Calu3 (cell line): ENCODE measurements at regions not wholly inside any gene's neighbourhood (a gene's known extent, or its start where the extent isn't known, plus 50 kb on each side); places are given as distances from the start of the nearest gene placed in this dataset.

Source experiments
- BruUV-seq: library from RNA; stranded (reverse); fragments of 400-500 nt; replicated peaks from 2 replicates; lab custom pipeline; 2021; lab: Mats Ljungman, UMichigan
- CTCF ChIA-PET: fragments of 300-600 bp; sonication (Branson Sonifier 250); formaldehyde crosslinking; loops from one replicate; lab custom pipeline; 2022; ENCODE audit warnings: antibody characterized with exemption; lab: Charles Lee
- DNase-seq: peaks from one replicate; pipeline ENCODE4 v3.0.0; 2022
- H3K27ac Mint-ChIP-seq: one replicate; pipeline ENCODE4 v1.8.0; 2022; ENCODE audit warnings: mixed read lengths; ENCODE audit not compliant: unreplicated experiment
- H3K27me3 Mint-ChIP-seq: one replicate; pipeline ENCODE4 v1.8.0; 2022; ENCODE audit warnings: mixed read lengths; ENCODE audit not compliant: unreplicated experiment
- H3K36me3 Mint-ChIP-seq: one replicate; pipeline ENCODE4 v1.8.0; 2022; ENCODE audit warnings: mild to moderate bottlenecking, moderate library complexity, mixed read lengths; ENCODE audit not compliant: insufficient read depth, unreplicated experiment
- H3K4me1 Mint-ChIP-seq: one replicate; pipeline ENCODE4 v1.8.0; 2022; ENCODE audit warnings: mild to moderate bottlenecking, low read depth, mixed read lengths; ENCODE audit not compliant: unreplicated experiment
- H3K4me3 Mint-ChIP-seq: one replicate; pipeline ENCODE4 v1.8.0; 2022; ENCODE audit warnings: mild to moderate bottlenecking, low read depth, moderate library complexity, mixed read lengths; ENCODE audit not compliant: unreplicated experiment
- H3K9me3 Mint-ChIP-seq: one replicate; pipeline ENCODE4 v1.8.0; 2022; ENCODE audit warnings: low read depth, mixed read lengths; ENCODE audit not compliant: unreplicated experiment
- CTCF ChIP-seq: fragments of 200-600 bp; IDR thresholded peaks from one replicate; pipeline ENCODE4 v1.8.0; 2022; ENCODE audit warnings: antibody characterized with exemption; ENCODE audit not compliant: unreplicated experiment
- intact Hi-C: fragments of 100-400 bp; cut with micrococcal nuclease; formaldehyde crosslinking; loops from one replicate; pipeline ENCODE4 v1.10.0; 2022; ENCODE audit not compliant: unreplicated experiment

DNA sequence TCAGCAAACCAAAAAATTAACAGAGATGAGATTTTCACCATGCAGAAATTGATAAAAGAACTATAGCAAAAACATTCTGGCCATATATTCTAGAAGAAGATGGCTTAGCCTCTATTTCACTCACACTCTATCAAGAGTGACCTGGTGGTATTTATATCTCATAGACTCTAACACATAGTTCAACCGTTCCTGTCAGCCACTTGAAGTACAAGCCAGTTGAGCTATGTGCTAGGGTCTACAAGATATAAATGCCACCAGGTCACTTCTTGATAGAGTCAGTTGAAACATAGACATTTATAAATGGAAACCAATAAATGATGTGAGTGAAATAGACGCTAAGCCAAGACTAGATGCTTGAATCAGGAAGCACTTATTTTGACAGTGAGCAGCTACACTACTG lies 836.7 kb upstream of the EPHA5 start:
- DNase-seq, result no peak
- H3K9me3 Mint-ChIP-seq, result peaks cover 3% of the 10 kb centered on the region
- H3K27ac Mint-ChIP-seq, result no peak overlapping the region
- H3K36me3 Mint-ChIP-seq, result no peaks in the 10 kb centered on the region
- H3K4me3 Mint-ChIP-seq, result no peak overlapping the region
- CTCF ChIA-PET, result no interaction called here
- no peaks in the 10 kb centered on the region for H3K27me3 Mint-ChIP-seq
- no peak for TF ChIP-seq CTCF
- H3K4me1 Mint-ChIP-seq, result no peaks in the 10 kb centered on the region
- no TSS peak for BruUV-seq
- intact Hi-C loops, result no loop called here

- CTCF ChIA-PET, result no interaction called here
- H3K27ac Mint-ChIP-seq, result no peak overlapping the region
- H3K4me1 Mint-ChIP-seq, result no peaks in the 10 kb centered on the region
- no peak overlapping the region for H3K4me3 Mint-ChIP-seq
- intact Hi-C loops, result no loop called here
- no peak for DNase-seq
- H3K36me3 Mint-ChIP-seq, result no peaks in the 10 kb centered on the region
- no TSS peak for BruUV-seq
- TF ChIP-seq CTCF, result no peak
- no peaks in the 10 kb centered on the region for H3K9me3 Mint-ChIP-seq
- H3K27me3 Mint-ChIP-seq, result no peaks in the 10 kb centered on the region
Measured at GRCh38 chr4:66501997-66502396, 831.7 kb upstream of the EPHA5 start.

GRCh38 chr4:66490729-66491128 lies 820.4 kb upstream of the EPHA5 start:
- CTCF ChIA-PET, result interaction anchor here (0.6 kb wide), 1 partner anchor 440 kb away, joined by 4 read pairs; no protein-coding TSS in a partner anchor
- intact Hi-C loops, result no loop called here

GRCh38 chr4:66489783-66490452 lies 819.6 kb upstream of the EPHA5 start:
- no peak overlapping the region for H3K27ac Mint-ChIP-seq
- no peak overlapping the region for H3K4me3 Mint-ChIP-seq
- no peak for TF ChIP-seq CTCF
- no TSS peak for BruUV-seq
- CTCF ChIA-PET, result no interaction called here
- H3K4me1 Mint-ChIP-seq, result peaks cover 17% of the 10 kb centered on the region
- H3K9me3 Mint-ChIP-seq, result no peaks in the 10 kb centered on the region
- intact Hi-C loops, result no loop called here
- no peaks in the 10 kb centered on the region for H3K27me3 Mint-ChIP-seq
- DNase-seq, result no peak
- no peaks in the 10 kb centered on the region for H3K36me3 Mint-ChIP-seq

More at GRCh38 chr4:66490729-66491128, 820.4 kb upstream of the EPHA5 start:
- no peak overlapping the region for H3K4me3 Mint-ChIP-seq
- no peak for TF ChIP-seq CTCF
- no peaks in the 10 kb centered on the region for H3K9me3 Mint-ChIP-seq
- no peaks in the 10 kb centered on the region for H3K27me3 Mint-ChIP-seq
- H3K27ac Mint-ChIP-seq, result no peak overlapping the region
- no peaks in the 10 kb centered on the region for H3K36me3 Mint-ChIP-seq
- H3K4me1 Mint-ChIP-seq, result peaks cover 17% of the 10 kb centered on the region
- DNase-seq, result no peak
- no TSS peak for BruUV-seq
